Caco-2 (cell line): ENCODE measurements at regions not wholly inside any gene's neighbourhood (a gene's known extent, or its start where the extent isn't known, plus 50 kb on each side); places are given as distances from the start of the nearest gene placed in this dataset.

Experiments
- BruUV-seq: library from RNA; stranded (reverse); fragments of 400-500 nt; replicated peaks from 2 replicates; lab custom pipeline; 2021; lab: Mats Ljungman, UMichigan
- CTCF ChIA-PET: fragments of 300-600 bp; sonication (Branson Sonifier 250); formaldehyde crosslinking; loops from one replicate; lab custom pipeline; 2022; ENCODE audit warnings: antibody characterized with exemption; lab: Charles Lee
- POLR2A ChIA-PET: fragments of 300-600 bp; sonication (Branson Sonifier 250); formaldehyde crosslinking; loops from one replicate; lab custom pipeline; 2022; ENCODE audit warnings: antibody characterized with exemption; lab: Charles Lee
- DNase-seq, 2 experiments: peaks; one replicate each; pipeline versions ENCODE4 v3.0.0 to v3.0.0-alpha.2; 2020 to 2022
- H3K27me3 ChIP-seq: replicated peaks from 2 replicates; pipeline ENCODE4 v1.6.0; 2011; ENCODE audit warnings: low read length; ENCODE audit not compliant: control insufficient read depth, insufficient read depth
- H3K36me3 ChIP-seq: 2 replicates; pipeline ENCODE4 v1.5.1; 2011; ENCODE audit warnings: low read length; ENCODE audit not compliant: control insufficient read depth, insufficient read depth
- H3K4me1 ChIP-seq: fragments of 250-450 bp; sonication (Bioruptor Pico); 2 replicates; pipeline ENCODE4 v1.5.1; 2020; ENCODE audit warnings: mild to moderate bottlenecking
- H3K4me3 ChIP-seq: 2 replicates; pipeline ENCODE4 v1.5.1; 2011; ENCODE audit warnings: low read depth, mild to moderate bottlenecking, control low read depth, low read length
- H3K9me3 ChIP-seq: fragments of 250-450 bp; sonication (Bioruptor Pico); 2 replicates; pipeline ENCODE4 v1.5.1; 2020; ENCODE audit warnings: mild to moderate bottlenecking, moderate library complexity
- H3K27ac Mint-ChIP-seq: one replicate; pipeline ENCODE4 v1.8.0; 2022; ENCODE audit warnings: mixed read lengths; ENCODE audit not compliant: unreplicated experiment
- H3K27me3 Mint-ChIP-seq: one replicate; pipeline ENCODE4 v1.8.0; 2022; ENCODE audit warnings: mixed read lengths; ENCODE audit not compliant: insufficient read depth, unreplicated experiment
- H3K36me3 Mint-ChIP-seq: one replicate; pipeline ENCODE4 v1.8.0; 2022; ENCODE audit warnings: mild to moderate bottlenecking, mixed read lengths; ENCODE audit not compliant: insufficient read depth, unreplicated experiment
- H3K4me1 Mint-ChIP-seq: one replicate; pipeline ENCODE4 v1.8.0; 2022; ENCODE audit warnings: low read depth, mixed read lengths; ENCODE audit not compliant: unreplicated experiment
- H3K4me3 Mint-ChIP-seq: one replicate; pipeline ENCODE4 v1.8.0; 2022; ENCODE audit warnings: mild to moderate bottlenecking, moderate library complexity, mixed read lengths; ENCODE audit not compliant: unreplicated experiment
- H3K9me3 Mint-ChIP-seq: one replicate; pipeline ENCODE4 v1.8.0; 2022; ENCODE audit warnings: mixed read lengths; ENCODE audit not compliant: unreplicated experiment
- CTCF ChIP-seq, 2 experiments: fragments of 200-600 bp in 1 of 2; IDR thresholded peaks; 1 replicate in 1 of 2; 2 replicates in 1 of 2; pipeline versions ENCODE4 v1.5.1 to v1.8.0; 2011 to 2022; ENCODE audit warnings: antibody characterized with exemption in 1 of 2, control low read depth in 1 of 2, inconsistent platforms in 1 of 2, low read depth in 1 of 2, low read length in 1 of 2, mild to moderate bottlenecking in 1 of 2, moderate library complexity in 1 of 2; ENCODE audit not compliant: insufficient read depth in 1 of 2, severe bottlenecking in 1 of 2, unreplicated experiment in 1 of 2
- intact Hi-C: fragments of 100-400 bp; cut with micrococcal nuclease; formaldehyde crosslinking; loops from one replicate; pipeline ENCODE4 v1.10.0; 2022; ENCODE audit not compliant: unreplicated experiment

GRCh38 chr22:22343581-22344296, 99.2 kb downstream of the VPREB1 start:
- Mint-ChIP-seq H3K36me3 (no peaks in the 10 kb centered on the region), H3K27ac (no peak overlapping the region), H3K4me3 (no peak overlapping the region), H3K4me1 (peaks cover 5% of the 10 kb centered on the region), H3K27me3 (peaks cover 10% of the 10 kb centered on the region), H3K9me3 (no peaks in the 10 kb centered on the region)
- no peak for DNase-seq
- TF ChIP-seq CTCF (IDR thresholded peaks at IDR 0.05; ENCODE audit: insufficient read depth in 1 of 2, low read depth in 1 of 2, low read length in 1 of 2, severe bottlenecking in 1 of 2, unreplicated experiment in 1 of 2), result no peak
- Histone ChIP-seq H3K36me3 (no peaks in the 10 kb centered on the region), H3K4me1 (peaks cover 13% of the 10 kb centered on the region; the same call in 1 of the 2 replicates), H3K27me3 (no peaks in the 10 kb centered on the region), H3K4me3 (no peak overlapping the region), H3K9me3 (no peaks in the 10 kb centered on the region)
- POLR2A ChIA-PET, result no interaction called here
- CTCF ChIA-PET, result interaction anchor here (0.7 to 2.0 kb wide), 3 partner anchors 25 to 136 kb away, joined by 3 to 7 read pairs (median 5); no protein-coding TSS in a partner anchor
- no TSS peak for BruUV-seq
- intact Hi-C loops, result loop anchor here (1.0 to 2.0 kb wide), 2 partner anchors 13 to 135 kb away; no protein-coding TSS in a partner anchor

- H3K27me3 ChIP-seq, result no peaks in the 10 kb centered on the region
- H3K27ac Mint-ChIP-seq, result no peak overlapping the region
- CTCF ChIA-PET, result no interaction called here
These were observed 99.8 kb downstream of the VPREB1 start for GRCh38 chr22:22344430-22344829.

GRCh38 chr22:22345781-22346180, 101.2 kb downstream of the VPREB1 start:
- intact Hi-C loops, result no loop called here
- peaks cover 13% of the 10 kb centered on the region for H3K27me3 Mint-ChIP-seq
- CTCF ChIA-PET, result no interaction called here

More at GRCh38 chr22:22344430-22344829, 99.8 kb downstream of the VPREB1 start:
- no peak for DNase-seq
- peaks cover 7% of the 10 kb centered on the region for H3K27me3 Mint-ChIP-seq
- Histone ChIP-seq H3K4me3 (no peak overlapping the region), H3K4me1 (peaks cover 13% of the 10 kb centered on the region; the same call in 1 of the 2 replicates), H3K36me3 (no peaks in the 10 kb centered on the region), H3K9me3 (no peaks in the 10 kb centered on the region)
- H3K9me3 Mint-ChIP-seq, result no peaks in the 10 kb centered on the region
- peaks cover 5% of the 10 kb centered on the region for H3K4me1 Mint-ChIP-seq
- no peaks in the 10 kb centered on the region for H3K36me3 Mint-ChIP-seq
- H3K4me3 Mint-ChIP-seq, result no peak overlapping the region
- no peak for TF ChIP-seq CTCF (IDR thresholded peaks at IDR 0.05; ENCODE audit: insufficient read depth in 1 of 2, low read depth in 1 of 2, low read length in 1 of 2, severe bottlenecking in 1 of 2, unreplicated experiment in 1 of 2)
- BruUV-seq, result no TSS peak
- intact Hi-C loops, result no loop called here
- POLR2A ChIA-PET, result no interaction called here

More at GRCh38 chr22:22345781-22346180, 101.2 kb downstream of the VPREB1 start:
- no peak overlapping the region for H3K4me3 Mint-ChIP-seq
- BruUV-seq, result no TSS peak
- H3K4me1 ChIP-seq, result peaks cover 13% of the 10 kb centered on the region; the same call in 1 of the 2 replicates
- no peak overlapping the region for H3K4me3 ChIP-seq
- no peaks in the 10 kb centered on the region for H3K27me3 ChIP-seq
- H3K36me3 ChIP-seq, result no peaks in the 10 kb centered on the region
- no peak overlapping the region for H3K27ac Mint-ChIP-seq
- TF ChIP-seq CTCF (IDR thresholded peaks at IDR 0.05; ENCODE audit: insufficient read depth in 1 of 2, low read depth in 1 of 2, low read length in 1 of 2, severe bottlenecking in 1 of 2, unreplicated experiment in 1 of 2), result no peak
- H3K9me3 ChIP-seq, result no peaks in the 10 kb centered on the region
- no peaks in the 10 kb centered on the region for H3K9me3 Mint-ChIP-seq
- no peaks in the 10 kb centered on the region for H3K36me3 Mint-ChIP-seq
- H3K4me1 Mint-ChIP-seq, result peaks cover 5% of the 10 kb centered on the region
- POLR2A ChIA-PET, result no interaction called here
- DNase-seq, result no peak
